ENCODE measurements at regions not wholly inside any gene's neighbourhood (a gene's known extent, or its start where the extent isn't known, plus 50 kb on each side); places are given as distances from the start of the nearest gene placed in this dataset.

DNA sequence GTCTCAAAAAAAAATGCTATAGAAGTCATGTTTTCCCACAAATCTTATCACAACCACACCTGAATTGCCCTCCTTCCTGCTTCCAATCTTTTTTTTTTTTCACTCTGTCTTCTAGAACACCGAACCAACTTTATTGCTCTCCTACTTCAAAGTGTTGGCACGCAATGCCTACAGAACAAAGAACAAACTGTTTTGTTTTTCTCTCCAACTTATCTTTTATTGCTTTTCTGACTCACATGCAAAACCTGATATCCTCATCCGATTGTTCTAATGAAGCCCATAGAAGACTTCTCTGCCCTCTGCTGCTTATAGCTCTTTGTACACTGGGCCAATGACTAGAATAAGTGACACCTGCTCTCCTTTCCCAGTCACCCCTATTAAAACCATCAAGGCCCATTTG is 602.8 kb downstream of the EPHA4 start:
- no peak overlapping the region for H4K91ac ChIP-seq (ENCODE audit: insufficient read length, low read depth, low read length)
- no peak overlapping the region for H3K27ac ChIP-seq (ENCODE audit: insufficient read length, low read depth, low read length)
- H2BK5ac ChIP-seq (ENCODE audit: insufficient read length, low read length), result no peak overlapping the region
- no peak overlapping the region for H2BK120ac ChIP-seq (ENCODE audit: low read depth, low read length, poor library complexity, severe bottlenecking)
- no peaks in the 10 kb centered on the region for H3K79me1 ChIP-seq (ENCODE audit: insufficient read depth, low read depth, low read length, poor library complexity, severe bottlenecking)
- H3K79me2 ChIP-seq (ENCODE audit: insufficient read depth, low read length), result no peaks in the 10 kb centered on the region
- H3K23me2 ChIP-seq (ENCODE audit: insufficient read length, low read depth, low read length, poor library complexity, severe bottlenecking), result no peaks in the 10 kb centered on the region
- H3K23ac ChIP-seq (ENCODE audit: insufficient read length, low read depth, low read length), result no peak overlapping the region
- H3K36me3 Mint-ChIP-seq (ENCODE audit: insufficient read depth in 1 of 3, low read depth in 3 of 3), result no peaks in the 10 kb centered on the region
- no peak overlapping the region for H3K9ac ChIP-seq (ENCODE audit: extremely low read depth, insufficient read length, low read length)
- no peak overlapping the region for H3K18ac ChIP-seq (ENCODE audit: insufficient read length, low read depth, low read length)
- no peak overlapping the region for H3T11ph ChIP-seq (ENCODE audit: low read length)
- H2BK15ac ChIP-seq (ENCODE audit: low read depth, low read length), result no peak overlapping the region
- no peak overlapping the region for H3K4me2 ChIP-seq (ENCODE audit: insufficient read depth, insufficient read length, low read length)
- no peaks in the 10 kb centered on the region for H4K20me1 ChIP-seq (ENCODE audit: control insufficient read depth, insufficient read depth, insufficient read length)
- DNase-seq, result no peak
- no peaks in the 10 kb centered on the region for H3K4me1 ChIP-seq (ENCODE audit: insufficient read depth, low read length)
- no peaks in the 10 kb centered on the region for H3K9me3 ChIP-seq (ENCODE audit: control insufficient read depth, low read depth, low read length)
- H3K27me3 Mint-ChIP-seq (ENCODE audit: low read depth), result no peaks in the 10 kb centered on the region
- no CpG with 5 or more reads among the region's 3 CpGs for WGBS (ENCODE audit: extremely low coverage, insufficient read length, low lambda C conversion rate)
- H2BK20ac ChIP-seq (ENCODE audit: low read depth, low read length, poor library complexity, severe bottlenecking), result no peak overlapping the region
- no peaks in the 10 kb centered on the region for H3K27me3 ChIP-seq (ENCODE audit: insufficient read depth, low read length)
- H3K4ac ChIP-seq (ENCODE audit: low read depth, low read length), result no peak overlapping the region
- no peak overlapping the region for H4K8ac ChIP-seq (replicated peaks; ENCODE audit: insufficient read length, low read depth, low read length)
- H3K27ac Mint-ChIP-seq, result no peak overlapping the region
- H3K4me3 Mint-ChIP-seq, result no peak overlapping the region
- H2BK12ac ChIP-seq (ENCODE audit: insufficient read length, low read depth, low read length), result no peak overlapping the region
- TF ChIP-seq, protein P1, sequence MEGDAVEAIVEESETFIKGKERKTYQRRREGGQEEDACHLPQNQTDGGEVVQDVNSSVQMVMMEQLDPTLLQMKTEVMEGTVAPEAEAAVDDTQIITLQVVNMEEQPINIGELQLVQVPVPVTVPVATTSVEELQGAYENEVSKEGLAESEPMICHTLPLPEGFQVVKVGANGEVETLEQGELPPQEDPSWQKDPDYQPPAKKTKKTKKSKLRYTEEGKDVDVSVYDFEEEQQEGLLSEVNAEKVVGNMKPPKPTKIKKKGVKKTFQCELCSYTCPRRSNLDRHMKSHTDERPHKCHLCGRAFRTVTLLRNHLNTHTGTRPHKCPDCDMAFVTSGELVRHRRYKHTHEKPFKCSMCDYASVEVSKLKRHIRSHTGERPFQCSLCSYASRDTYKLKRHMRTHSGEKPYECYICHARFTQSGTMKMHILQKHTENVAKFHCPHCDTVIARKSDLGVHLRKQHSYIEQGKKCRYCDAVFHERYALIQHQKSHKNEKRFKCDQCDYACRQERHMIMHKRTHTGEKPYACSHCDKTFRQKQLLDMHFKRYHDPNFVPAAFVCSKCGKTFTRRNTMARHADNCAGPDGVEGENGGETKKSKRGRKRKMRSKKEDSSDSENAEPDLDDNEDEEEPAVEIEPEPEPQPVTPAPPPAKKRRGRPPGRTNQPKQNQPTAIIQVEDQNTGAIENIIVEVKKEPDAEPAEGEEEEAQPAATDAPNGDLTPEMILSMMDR (conservative IDR thresholded peaks at IDR 0.05), result no peak
- H3K14ac ChIP-seq (ENCODE audit: insufficient read depth, low read length), result no peak overlapping the region
- no peaks in the 10 kb centered on the region for H3K9me3 Mint-ChIP-seq
- H4K5ac ChIP-seq (ENCODE audit: insufficient read length, low read depth, low read length), result no peak overlapping the region
- H3K56ac ChIP-seq (ENCODE audit: insufficient read length, low read depth, low read length), result no peak overlapping the region
- no peaks in the 10 kb centered on the region for H3K4me1 Mint-ChIP-seq
- H2AFZ ChIP-seq (ENCODE audit: low read length), result no peak overlapping the region
- no peak overlapping the region for H2AK5ac ChIP-seq (ENCODE audit: insufficient read length, low read length)
